OCI-LY1 (cell line): ENCODE measurements at regions not wholly inside any gene's neighbourhood (a gene's known extent, or its start where the extent isn't known, plus 50 kb on each side); places are given as distances from the start of the nearest gene placed in this dataset.

Source experiments
- CTCF ChIP-seq: fragments of 200-600 bp; sonication (generic), shearing (Covaris generic); IDR thresholded peaks from 2 replicates; pipeline ENCODE4 v1.5.1; 2017; ENCODE audit warnings: mild to moderate bottlenecking, antibody characterized with exemption, low read length, moderate library complexity, mixed read lengths
- EZH2 ChIP-seq: fragments of 200-600 bp; sonication (generic), shearing (Covaris generic); IDR thresholded peaks from 2 replicates; pipeline ENCODE4 v1.8.0; 2017; ENCODE audit warnings: borderline replicate concordance, mixed run types, mild to moderate bottlenecking, antibody characterized with exemption, low read length, moderate library complexity, mixed read lengths

- TF ChIP-seq CTCF (no peak), EZH2 (no peak)
Measured at GRCh38 chr7:20534543-20534942, 80.9 kb upstream of the ABCB5 start.
